Transverse colon (tissue), 4 donors: ENCODE measurements at regions not wholly inside any gene's neighbourhood (a gene's known extent, or its start where the extent isn't known, plus 50 kb on each side); places are given as distances from the start of the nearest gene placed in this dataset.

ENCODE experiments used
- POLR2AphosphoS5 ChIP-seq, 3 donors: sonication (generic); formaldehyde crosslinking; IDR thresholded peaks; one replicate each; pipeline ENCODE4 v1.6.1; 2016; ENCODE audit warnings: antibody characterized with exemption in 3 of 3
- TF ChIP-seq, protein P1 (sequence below), 5 experiments: fragments of 200-600 bp in 3 of 5; fragments of 450-650 bp in 2 of 5; sonication (generic) in 3 of 5; IDR thresholded peaks; 1 replicate in 2 of 5; 2 replicates in 3 of 5; pipeline ENCODE4 v1.5.1; 2016 to 2017; ENCODE audit warnings: antibody characterized with exemption in 5 of 5, inconsistent platforms in 3 of 5, mild to moderate bottlenecking in 2 of 5, moderate library complexity in 1 of 5

DNA sequence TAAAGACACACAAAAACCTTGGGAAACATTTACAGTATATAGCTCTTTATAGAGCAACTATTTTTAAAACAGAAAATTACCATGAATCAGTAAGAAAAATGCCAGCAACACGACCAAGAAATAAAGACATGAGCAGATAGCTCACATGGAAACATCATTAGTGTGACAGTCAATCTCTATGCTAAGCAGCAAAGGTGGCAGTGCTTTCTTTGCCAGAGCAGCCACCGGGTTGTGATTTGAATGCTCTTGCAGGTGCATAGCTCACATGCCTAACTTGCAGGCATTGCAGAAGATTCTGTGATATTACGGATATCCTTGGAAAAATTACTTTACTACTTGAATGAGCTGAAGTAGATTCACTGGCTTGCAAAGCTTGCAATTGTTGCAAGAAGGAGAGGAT lies 652.9 kb upstream of the C16orf82 start:
- TF ChIP-seq, protein P1, sequence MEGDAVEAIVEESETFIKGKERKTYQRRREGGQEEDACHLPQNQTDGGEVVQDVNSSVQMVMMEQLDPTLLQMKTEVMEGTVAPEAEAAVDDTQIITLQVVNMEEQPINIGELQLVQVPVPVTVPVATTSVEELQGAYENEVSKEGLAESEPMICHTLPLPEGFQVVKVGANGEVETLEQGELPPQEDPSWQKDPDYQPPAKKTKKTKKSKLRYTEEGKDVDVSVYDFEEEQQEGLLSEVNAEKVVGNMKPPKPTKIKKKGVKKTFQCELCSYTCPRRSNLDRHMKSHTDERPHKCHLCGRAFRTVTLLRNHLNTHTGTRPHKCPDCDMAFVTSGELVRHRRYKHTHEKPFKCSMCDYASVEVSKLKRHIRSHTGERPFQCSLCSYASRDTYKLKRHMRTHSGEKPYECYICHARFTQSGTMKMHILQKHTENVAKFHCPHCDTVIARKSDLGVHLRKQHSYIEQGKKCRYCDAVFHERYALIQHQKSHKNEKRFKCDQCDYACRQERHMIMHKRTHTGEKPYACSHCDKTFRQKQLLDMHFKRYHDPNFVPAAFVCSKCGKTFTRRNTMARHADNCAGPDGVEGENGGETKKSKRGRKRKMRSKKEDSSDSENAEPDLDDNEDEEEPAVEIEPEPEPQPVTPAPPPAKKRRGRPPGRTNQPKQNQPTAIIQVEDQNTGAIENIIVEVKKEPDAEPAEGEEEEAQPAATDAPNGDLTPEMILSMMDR (IDR thresholded peaks at IDR 0.05), result no peak
- no peak for TF ChIP-seq POLR2AphosphoS5 (IDR thresholded peaks at IDR 0.05)
